NCI-H226 (cell line): ENCODE measurements at regions not wholly inside any gene's neighbourhood (a gene's known extent, or its start where the extent isn't known, plus 50 kb on each side); places are given as distances from the start of the nearest gene placed in this dataset.
"Not testable (repeated sequence)": the region's sequence is repeated elsewhere in the genome, so short reads cannot be mapped to it uniquely, and the experiment has no call there.

Experiments
- DNase-seq: peaks from one replicate; pipeline ENCODE4 v3.0.0-alpha.2; 2015

GRCh38 chr4:79266136-79266535 is 59.7 kb downstream of the NAA11 start:
- DNase-seq = no peak

GRCh38 chr4:79259242-79259641 is 66.6 kb downstream of the NAA11 start:
- no peak for DNase-seq

GRCh38 chr4:79258614-79259176 is 67.2 kb downstream of the NAA11 start:
- no peak for DNase-seq

- DNase-seq = no peak
These were observed 67.8 kb downstream of the NAA11 start for GRCh38 chr4:79257953-79258613.

- DNase-seq = no peak
These were observed 70.1 kb downstream of the NAA11 start for GRCh38 chr4:79255793-79256192.

- DNase-seq = no peak
These were observed 71.9 kb downstream of the NAA11 start for GRCh38 chr4:79253924-79254323.

GRCh38 chr4:79253168-79253567 is 72.7 kb downstream of the NAA11 start:
- no peak for DNase-seq

GRCh38 chr4:79250887-79251286 is 75.0 kb downstream of the NAA11 start:
- no peak for DNase-seq

- DNase-seq = no peak
These were observed 75.9 kb downstream of the NAA11 start for GRCh38 chr4:79249881-79250503.

GRCh38 chr4:79248610-79249009 is 77.3 kb downstream of the NAA11 start:
- no peak for DNase-seq

GRCh38 chr4:79247695-79248394 is 78.0 kb downstream of the NAA11 start:
- no peak for DNase-seq

GRCh38 chr4:79245200-79245940 is 80.5 kb downstream of the NAA11 start:
- DNase-seq = not testable (repeated sequence)

GRCh38 chr4:79241846-79242245 is 84.0 kb downstream of the NAA11 start:
- DNase-seq = peak; percentile 61

GRCh38 chr4:79237851-79238250 is 88.0 kb downstream of the NAA11 start:
- DNase-seq = no peak

GRCh38 chr4:79236785-79237184 is 89.1 kb downstream of the NAA11 start:
- DNase-seq = no peak

GRCh38 chr4:79235095-79235494 is 90.8 kb downstream of the NAA11 start:
- no peak for DNase-seq

- DNase-seq = no peak
These were observed 92.0 kb downstream of the NAA11 start for GRCh38 chr4:79233820-79234219.

- peak; percentile 18 for DNase-seq
These were observed 93.3 kb downstream of the NAA11 start for GRCh38 chr4:79232540-79232939.

- DNase-seq = no peak
These were observed 98.0 kb downstream of the NAA11 start for GRCh38 chr4:79227860-79228259.

GRCh38 chr4:79225360-79225759 is 100.5 kb downstream of the NAA11 start:
- DNase-seq = no peak

- DNase-seq = no peak
These were observed 101.1 kb downstream of the NAA11 start for GRCh38 chr4:79224777-79225104.

- no peak for DNase-seq
These were observed 101.7 kb downstream of the NAA11 start for GRCh38 chr4:79223993-79224776.

- no peak for DNase-seq
These were observed 108.8 kb downstream of the NAA11 start for GRCh38 chr4:79217025-79217424.
